GM21786 (cell line): ENCODE measurements at regions not wholly inside any gene's neighbourhood (a gene's known extent, or its start where the extent isn't known, plus 50 kb on each side); places are given as distances from the start of the nearest gene placed in this dataset.

ENCODE experiments used
- ATAC-seq: cut with Tn5 transposase; IDR thresholded peaks from one replicate; pipeline ENCODE4 v1.9.1; 2021; ENCODE audit not compliant: unreplicated experiment

- no peak for ATAC-seq
Observed at GRCh38 chr7:114130866-114131265, 212.1 kb upstream of the PPP1R3A start.

GRCh38 chr7:114128880-114129279 lies 210.1 kb upstream of the PPP1R3A start:
- no peak for ATAC-seq

GRCh38 chr7:114126095-114126494 lies 207.3 kb upstream of the PPP1R3A start:
- ATAC-seq: no peak

- no peak for ATAC-seq
Observed at GRCh38 chr7:114112806-114113205, 194.0 kb upstream of the PPP1R3A start.

GRCh38 chr7:114110666-114111065 lies 191.9 kb upstream of the PPP1R3A start:
- no peak for ATAC-seq

- ATAC-seq: no peak
Observed at GRCh38 chr7:114109721-114110120, 190.9 kb upstream of the PPP1R3A start.

- no peak for ATAC-seq
Observed at GRCh38 chr7:114109304-114109703, 190.5 kb upstream of the PPP1R3A start.

GRCh38 chr7:114108510-114108909 lies 189.7 kb upstream of the PPP1R3A start:
- no peak for ATAC-seq

- ATAC-seq: no peak
Observed at GRCh38 chr7:114107522-114107921, 188.7 kb upstream of the PPP1R3A start.

GRCh38 chr7:114104035-114104434 lies 185.2 kb upstream of the PPP1R3A start:
- no peak for ATAC-seq

GRCh38 chr7:114102996-114103395 lies 184.2 kb upstream of the PPP1R3A start:
- no peak for ATAC-seq

GRCh38 chr7:114102131-114102530 lies 183.3 kb upstream of the PPP1R3A start:
- no peak for ATAC-seq

GRCh38 chr7:114100810-114101209 lies 182.0 kb upstream of the PPP1R3A start:
- ATAC-seq: no peak

- no peak for ATAC-seq
Observed at GRCh38 chr7:114099337-114099736, 180.5 kb upstream of the PPP1R3A start.

GRCh38 chr7:114095885-114096284 lies 177.1 kb upstream of the PPP1R3A start:
- ATAC-seq: no peak

- no peak for ATAC-seq
Observed at GRCh38 chr7:114088470-114088940, 169.7 kb upstream of the PPP1R3A start.

GRCh38 chr7:114087653-114088469 lies 169.1 kb upstream of the PPP1R3A start:
- ATAC-seq: no peak

GRCh38 chr7:114086914-114087652 lies 168.3 kb upstream of the PPP1R3A start:
- ATAC-seq: no peak

- ATAC-seq: no peak
Observed at GRCh38 chr7:114086537-114086913, 167.7 kb upstream of the PPP1R3A start.

- ATAC-seq: peak; percentile 29
Observed at GRCh38 chr7:114085592-114086501, 167.0 kb upstream of the PPP1R3A start.

GRCh38 chr7:114085313-114085591 lies 166.4 kb upstream of the PPP1R3A start:
- ATAC-seq: peak; percentile 21
